ENCODE measurements at regions not wholly inside any gene's neighbourhood (a gene's known extent, or its start where the extent isn't known, plus 50 kb on each side); places are given as distances from the start of the nearest gene placed in this dataset.

GRCh38 chr10:78785066-78785465 lies 283.7 kb upstream of the ZMIZ1 start:
- TF ChIP-seq CTCF (conservative IDR thresholded peaks at IDR 0.05; ENCODE audit: low read length) (no peak), EZH2phosphoT487 (IDR thresholded peaks at IDR 0.05; ENCODE audit: borderline replicate concordance, low read depth, low read length) (no peak)

Measured in OCI-LY7 (cell line).